COR-L47 (cell line): ENCODE measurements at regions not wholly inside any gene's neighbourhood (a gene's known extent, or its start where the extent isn't known, plus 50 kb on each side); places are given as distances from the start of the nearest gene placed in this dataset.

ENCODE experiments used
- DNase-seq: peaks from one replicate; lab custom pipeline; 2025; lab: John Stamatoyannopoulos, UW

DNA sequence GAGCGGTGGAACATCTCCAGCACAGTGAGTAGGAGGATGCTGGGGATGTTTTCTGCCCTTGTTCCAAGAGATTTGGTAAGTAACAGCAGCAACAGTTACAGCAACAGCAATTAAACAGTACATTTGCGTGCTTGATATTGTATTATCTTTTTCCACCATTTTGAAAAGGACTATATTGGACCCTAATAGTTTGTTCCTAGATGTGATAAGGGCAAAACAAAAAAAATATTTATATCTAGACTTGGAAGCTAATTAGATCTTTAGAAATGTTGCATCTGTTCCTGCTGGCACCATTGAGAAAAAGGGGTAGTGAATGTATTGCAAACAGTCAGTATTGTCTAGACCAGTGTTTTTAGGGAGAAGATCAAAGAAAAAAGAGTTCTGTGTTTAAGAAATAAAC, 759.9 kb downstream of the JRKL start:
- no peak for DNase-seq

DNA sequence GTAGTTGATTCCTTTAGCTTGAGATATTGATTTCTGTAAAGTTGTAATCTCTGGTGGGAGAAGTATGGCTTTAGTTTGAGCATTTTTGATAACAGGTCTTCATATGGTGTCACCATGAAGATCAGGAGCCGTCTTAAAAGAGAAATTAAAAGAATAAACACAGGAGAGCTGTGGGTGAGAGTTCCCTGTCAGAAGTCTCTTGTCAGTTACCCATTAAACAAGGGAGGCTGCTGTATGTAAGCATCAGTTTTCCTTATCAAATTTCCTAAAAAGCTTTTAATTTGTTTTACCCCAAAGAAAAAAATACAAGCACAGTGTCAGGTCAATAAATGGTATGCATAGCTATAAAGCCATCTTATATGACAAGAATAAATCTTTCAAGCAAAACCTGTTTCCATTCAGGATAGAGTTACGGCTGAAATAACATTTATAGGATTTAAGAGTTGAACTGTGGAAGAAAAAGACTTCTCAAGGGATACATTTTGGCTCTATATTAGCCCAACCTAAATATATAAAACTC, 767.5 kb downstream of the JRKL start:
- no peak for DNase-seq

DNA sequence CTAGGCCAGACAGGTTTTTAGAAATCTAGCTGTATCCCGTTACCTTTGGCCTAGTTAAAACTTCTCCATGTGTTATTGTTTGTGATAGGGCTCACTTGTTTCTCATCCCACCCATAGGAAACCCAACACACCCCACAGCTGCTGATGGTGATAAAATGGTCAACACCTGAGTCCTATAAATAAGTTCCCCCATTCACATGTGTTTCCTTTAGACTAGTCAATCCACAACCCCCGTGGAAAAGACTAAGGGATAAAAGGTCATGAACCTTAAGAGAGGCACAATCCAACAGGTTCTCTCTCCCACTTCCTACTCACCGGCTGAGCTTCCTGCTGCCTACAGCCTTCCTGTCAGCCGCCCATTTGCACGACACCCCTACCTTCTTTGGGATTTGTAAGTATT, 768.4 kb downstream of the JRKL start:
- no peak for DNase-seq

DNA sequence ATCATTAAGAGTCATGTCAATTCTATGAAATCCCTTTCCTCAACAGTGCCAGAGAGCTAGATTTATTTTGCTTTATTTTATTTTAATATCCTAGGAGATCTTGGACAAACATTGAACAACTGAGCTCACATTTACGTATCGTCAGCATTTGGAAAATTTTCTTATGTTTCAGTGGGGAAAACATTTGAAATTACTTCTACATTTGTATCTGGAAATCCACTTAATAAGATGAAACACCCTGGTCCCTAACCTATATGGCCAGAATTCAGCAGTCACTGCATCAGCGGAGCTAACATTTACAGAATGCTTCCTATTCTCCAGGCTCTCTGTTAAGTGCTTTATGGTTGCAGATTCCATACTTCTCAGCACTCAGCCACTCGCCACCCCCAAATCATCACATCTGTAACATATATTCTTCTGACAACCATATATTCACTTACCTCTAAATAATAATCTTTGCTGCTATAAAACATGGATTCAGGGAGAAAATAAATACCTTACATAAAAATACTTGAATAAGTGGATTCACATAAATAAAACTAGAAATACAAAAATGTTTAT, 773.9 kb downstream of the JRKL start:
- no peak for DNase-seq

DNA sequence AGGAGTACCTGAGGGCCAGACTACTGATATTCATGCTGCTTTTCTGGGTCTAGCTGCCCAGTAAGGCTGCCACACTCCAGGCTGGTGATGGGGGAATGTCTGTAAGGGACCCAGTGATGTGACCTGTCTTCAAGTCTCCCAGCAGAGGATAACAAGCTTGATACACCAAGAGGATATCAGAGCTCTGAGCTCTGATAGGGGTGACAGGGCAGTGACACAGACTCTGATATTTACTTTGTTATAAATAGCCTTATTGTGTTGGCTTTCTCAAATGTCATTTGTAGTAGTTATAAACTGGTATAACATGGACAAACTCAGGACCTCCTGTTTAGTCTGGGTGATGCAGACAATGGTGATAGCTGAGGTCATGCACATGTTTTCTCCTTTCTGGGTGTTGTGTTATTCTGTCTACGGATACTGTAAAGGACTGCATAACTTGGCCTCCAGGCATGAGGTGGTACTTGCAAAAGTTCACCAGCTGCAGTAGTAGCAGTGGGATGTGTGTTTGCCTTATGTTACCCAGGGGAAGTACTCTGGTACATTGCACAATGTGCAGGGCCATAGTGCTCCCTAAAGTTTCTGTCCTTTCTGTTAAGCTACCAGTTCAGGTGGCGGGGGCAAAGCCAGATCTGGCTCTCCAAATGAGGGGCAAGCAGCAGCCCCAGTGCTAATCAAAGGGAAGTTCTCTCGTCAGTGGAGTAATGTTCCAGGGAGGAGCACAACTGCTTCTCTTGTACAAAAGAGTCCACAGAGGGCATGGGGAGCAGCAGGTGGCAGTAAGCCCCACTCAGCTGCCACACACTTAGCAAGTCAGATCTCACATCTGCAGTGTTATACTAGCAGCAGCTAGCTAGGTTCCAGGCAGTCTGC, 812.2 kb downstream of the JRKL start:
- DNase-seq: no peak

DNA sequence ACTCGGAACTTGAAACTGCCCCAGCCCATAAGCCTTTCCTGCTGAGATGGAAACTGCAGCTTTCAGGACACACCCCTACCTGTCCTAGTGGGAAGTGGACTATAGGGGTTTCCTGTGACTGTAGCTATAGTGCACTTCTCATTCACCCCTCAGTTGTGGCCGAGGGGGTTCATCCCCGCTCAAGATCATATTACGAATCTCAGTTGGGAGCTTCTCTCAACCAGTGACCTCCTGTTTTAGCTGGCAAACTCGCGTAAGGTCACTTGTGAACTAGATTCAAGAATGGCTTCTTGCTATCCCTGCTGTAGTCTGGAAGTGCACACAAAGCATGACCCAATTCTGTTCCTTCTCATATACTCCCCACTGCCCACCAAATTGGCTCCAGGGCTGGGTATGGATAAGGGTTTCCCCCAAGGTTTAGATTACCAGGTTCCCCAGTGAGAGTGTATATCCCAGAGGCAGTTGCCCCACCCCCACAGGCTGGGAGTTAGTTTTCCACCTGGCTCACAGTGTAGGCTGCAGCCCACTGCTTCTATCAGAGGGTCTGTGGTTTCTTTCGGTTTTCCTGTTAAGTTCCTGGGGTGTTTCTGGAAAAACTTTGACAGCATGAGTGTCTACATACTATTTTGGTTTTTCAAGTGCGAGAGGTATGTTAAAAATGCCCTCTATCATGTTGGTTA, 812.9 kb downstream of the JRKL start:
- no peak for DNase-seq

DNA sequence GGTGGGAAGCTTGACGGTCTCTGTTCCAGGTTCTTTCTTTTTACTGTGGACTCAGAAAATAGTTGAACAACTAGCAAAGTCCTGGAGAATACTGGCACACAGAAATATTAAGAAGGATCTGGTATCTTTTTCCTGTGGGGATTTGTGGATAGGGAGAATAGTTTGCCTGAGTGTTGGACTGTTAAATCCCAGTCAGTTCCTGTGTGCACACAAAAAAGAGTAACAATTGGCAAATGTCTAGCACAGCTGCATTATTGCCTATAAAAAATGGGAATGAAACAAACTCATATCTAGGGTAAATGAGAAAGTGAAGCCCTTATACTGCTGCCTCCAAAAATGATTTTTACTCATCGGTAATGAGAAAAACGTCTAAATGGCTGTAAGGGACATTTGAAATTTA, 828.2 kb downstream of the JRKL start:
- DNase-seq: no peak

GRCh38 chr11:97223647-97224046, 833.8 kb downstream of the JRKL start:
- DNase-seq: no peak

DNA sequence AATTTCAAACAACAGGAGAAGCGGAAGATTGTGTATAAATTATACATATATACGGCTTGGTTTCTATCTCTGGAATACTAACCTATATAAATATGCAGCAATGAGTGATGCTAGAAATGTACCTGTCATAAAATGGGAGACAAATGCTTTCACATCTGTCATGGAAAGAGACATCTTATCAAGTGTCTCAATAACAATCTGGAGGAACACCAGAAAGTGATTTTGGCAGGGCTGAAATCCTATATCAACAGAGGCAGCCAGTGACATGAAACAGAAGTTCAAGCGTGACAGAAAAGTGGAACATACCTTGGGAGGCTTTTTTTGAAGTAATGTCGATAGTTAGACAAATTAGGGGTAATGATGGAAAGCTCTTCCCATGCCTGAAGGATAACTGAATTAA, 834.6 kb downstream of the JRKL start:
- no peak for DNase-seq

GRCh38 chr11:97225794-97226193, 836.0 kb downstream of the JRKL start:
- no peak for DNase-seq

- no peak for DNase-seq
Observed at GRCh38 chr11:97229936-97230335, 840.1 kb downstream of the JRKL start.

GRCh38 chr11:97231231-97231630, 841.4 kb downstream of the JRKL start:
- no peak for DNase-seq

GRCh38 chr11:97234016-97234415, 844.2 kb downstream of the JRKL start:
- no peak for DNase-seq

- no peak for DNase-seq
Observed at GRCh38 chr11:97237151-97237550, 847.3 kb downstream of the JRKL start.

DNA sequence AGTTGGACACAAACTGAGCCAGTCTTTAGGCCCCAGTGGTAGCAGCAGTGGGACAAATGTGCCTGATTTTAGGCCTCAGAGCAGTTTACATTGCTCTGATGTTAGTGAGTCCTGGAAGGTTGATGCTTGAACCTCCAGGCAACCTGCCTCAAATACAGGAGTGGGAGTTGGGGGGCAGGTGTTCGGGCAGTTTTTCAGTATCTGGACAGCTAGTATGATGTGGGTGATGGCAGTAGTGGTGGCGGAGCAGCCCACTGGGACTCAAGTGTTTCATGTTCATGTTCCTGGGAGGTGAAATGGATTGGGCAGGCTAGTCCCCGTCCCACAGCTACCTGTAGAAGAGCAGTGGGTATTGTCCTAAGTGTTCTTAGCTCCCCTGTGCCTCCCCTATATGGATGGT, 857.8 kb downstream of the JRKL start:
- DNase-seq: no peak

DNA sequence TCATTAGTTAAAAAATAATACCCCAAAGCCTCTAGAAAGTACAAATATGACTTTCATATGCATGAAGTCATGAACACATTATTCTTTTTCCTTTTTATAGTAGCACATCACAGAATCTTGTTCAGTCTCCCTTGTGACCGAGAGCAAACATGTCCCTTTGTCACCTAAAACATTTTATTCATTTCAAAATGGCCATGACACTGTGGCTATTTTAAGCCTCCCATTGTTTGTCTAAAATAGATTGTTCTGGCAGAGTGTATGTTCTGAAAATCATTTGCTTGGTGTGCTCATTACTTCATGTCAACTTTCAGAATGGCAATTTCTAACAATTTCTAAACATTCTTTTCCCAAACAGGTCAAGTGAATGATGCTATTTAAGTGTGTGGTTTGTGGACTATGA, 865.0 kb downstream of the JRKL start:
- DNase-seq: no peak

DNA sequence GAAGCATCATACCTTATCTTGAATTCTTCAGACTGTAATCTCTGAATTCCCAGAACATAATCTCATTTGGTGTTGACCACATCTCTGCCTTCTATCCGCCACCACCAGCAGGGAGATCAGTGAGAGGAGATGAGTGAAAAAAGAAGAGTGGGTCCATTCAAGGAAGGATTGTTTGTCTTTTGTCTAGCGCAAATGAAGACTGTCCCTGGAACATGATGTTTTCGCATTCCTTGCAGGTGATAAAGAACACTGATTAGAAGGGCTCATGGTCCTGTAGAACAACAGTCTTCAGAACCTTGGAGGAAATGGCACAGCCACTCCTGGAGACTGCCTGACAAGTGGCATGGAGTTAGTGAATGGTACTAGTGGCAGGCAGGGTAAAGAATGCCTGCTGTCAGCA, 869.6 kb downstream of the JRKL start:
- DNase-seq: no peak

DNA sequence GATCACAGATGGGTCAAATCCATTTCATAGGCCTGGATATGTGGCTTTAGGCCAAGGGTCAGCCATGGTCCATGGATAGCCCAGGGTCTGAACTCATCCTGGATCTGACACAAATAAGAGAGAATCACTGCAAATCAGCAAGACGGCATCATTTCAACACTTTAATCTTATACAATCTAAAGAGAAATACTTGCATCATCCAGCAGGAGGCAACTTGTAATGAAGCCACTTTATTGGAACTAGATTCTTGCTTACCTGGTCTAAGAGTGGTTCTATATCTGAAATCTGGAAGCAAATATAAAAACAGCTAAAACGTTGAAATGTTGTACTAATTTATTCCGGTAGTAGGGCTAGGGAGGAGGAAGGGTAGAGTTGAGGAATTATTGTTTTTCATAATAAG, 870.1 kb downstream of the JRKL start:
- DNase-seq: no peak

GRCh38 chr11:97263183-97263858, 873.5 kb downstream of the JRKL start:
- no peak for DNase-seq

DNA sequence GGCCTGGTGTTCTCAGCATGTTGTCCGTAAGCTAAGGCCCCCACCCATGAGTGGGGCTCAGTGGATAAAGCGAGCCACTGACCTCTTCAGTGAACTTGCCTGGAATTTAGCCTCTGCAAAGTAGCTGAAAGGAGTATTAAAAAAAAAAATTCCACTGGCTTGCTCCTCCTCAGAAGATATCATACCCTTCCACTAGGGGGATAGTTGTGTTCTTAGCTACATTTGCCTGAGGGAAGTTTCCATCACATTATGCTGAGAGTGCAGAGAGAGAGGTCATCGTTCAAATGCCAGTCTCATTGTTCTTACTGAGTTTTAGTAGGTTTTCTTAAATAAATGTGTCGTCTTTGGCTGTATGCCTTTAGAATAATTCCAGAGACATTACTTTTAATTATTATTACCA, 879.7 kb downstream of the JRKL start:
- DNase-seq: peak; percentile 29

GRCh38 chr11:97279341-97279740, 889.5 kb downstream of the JRKL start:
- DNase-seq: no peak

DNA sequence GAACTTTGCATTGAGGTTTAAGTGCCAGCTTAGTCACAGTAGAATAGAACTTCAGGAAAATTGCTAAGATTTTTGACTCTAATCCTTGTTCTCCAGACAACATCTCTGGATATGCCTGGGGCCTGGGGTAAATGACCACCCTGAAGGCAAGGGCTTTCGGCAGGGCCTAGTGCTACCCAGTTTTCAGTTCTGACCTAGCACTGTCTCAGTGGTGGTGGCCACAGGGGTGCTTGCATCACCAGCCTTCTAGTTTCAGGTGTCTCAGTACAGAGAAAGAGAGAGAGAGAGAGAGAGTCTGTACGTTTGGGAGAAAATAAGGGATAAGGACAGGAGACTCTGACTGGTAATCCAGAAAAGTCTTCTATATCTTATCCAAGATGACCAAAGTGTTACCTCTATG, 890.5 kb downstream of the JRKL start:
- DNase-seq: no peak

DNA sequence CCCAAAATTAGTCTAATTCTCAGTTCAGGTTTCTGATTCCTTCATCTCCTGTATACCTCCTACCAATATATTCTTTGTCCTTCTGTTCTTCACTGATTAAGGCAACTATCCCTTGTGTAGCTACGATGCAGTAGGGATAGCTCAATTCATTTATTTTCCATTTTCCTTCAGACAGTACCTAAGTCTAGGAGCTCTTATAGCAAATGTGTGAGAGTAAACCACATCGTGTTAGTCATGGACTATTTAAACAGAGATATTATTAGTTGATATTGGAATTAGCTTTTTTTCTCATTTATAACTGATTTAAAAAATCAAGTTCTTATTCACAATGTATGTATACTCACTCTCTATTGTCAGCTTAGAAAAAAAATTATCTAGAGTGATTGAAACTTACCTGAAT, 900.0 kb downstream of the JRKL start:
- no peak for DNase-seq
